ENCODE measurements at regions not wholly inside any gene's neighbourhood (a gene's known extent, or its start where the extent isn't known, plus 50 kb on each side); places are given as distances from the start of the nearest gene placed in this dataset.

DNA sequence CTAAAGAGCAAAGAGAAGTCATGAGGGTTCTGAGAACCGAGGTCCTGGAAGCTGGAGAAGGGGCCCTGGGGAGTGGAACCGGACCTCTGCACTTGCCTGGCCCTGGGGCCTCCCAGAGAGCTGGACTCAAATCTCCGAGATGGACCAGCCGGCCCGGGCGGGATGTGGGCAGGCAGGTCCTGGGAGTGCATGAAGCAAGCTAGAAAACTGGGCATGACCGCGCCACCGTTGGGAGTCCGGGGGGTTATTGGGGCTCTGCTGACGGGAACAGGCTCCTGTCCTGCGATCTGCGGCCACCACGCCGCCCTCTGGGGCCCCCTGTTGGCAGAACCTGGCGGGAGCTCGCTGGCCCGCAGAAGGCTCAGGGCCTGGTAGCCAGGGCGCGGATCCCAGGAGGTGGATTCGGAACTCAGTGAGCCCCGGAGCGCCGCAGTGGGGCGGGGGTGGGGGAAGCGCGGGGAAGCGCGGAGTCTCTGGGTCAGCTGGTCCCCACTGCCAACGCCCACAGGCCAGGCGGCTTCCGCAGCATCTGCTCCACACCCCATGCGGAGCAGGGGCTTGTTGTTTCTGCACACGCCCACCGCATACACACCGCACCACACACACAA, 150.6 kb downstream of the ERCC6L2 start:
- DNase-seq, result no peak
- Histone ChIP-seq H3K4me1 (peaks cover 15 to 43% (median 25%) of the 10 kb centered on the region in 6 donors), H3K36me3 (no peaks in the 10 kb centered on the region), H3K9me3 (no peaks in the 10 kb centered on the region), H3K4me3 (no peak overlapping the region), H3K27ac (no peak overlapping the region), H3K27me3 (replicated peaks in 1 of 7) (peaks cover 0 to 75% (median 27%) of the 10 kb centered on the region in 7 donors)
- TF ChIP-seq POLR2A (IDR thresholded peaks at IDR 0.05) (no peak), POLR2AphosphoS5 (IDR thresholded peaks at IDR 0.05) (peak in 1 of 3 donors; percentile 26)
- TF ChIP-seq, protein P1, sequence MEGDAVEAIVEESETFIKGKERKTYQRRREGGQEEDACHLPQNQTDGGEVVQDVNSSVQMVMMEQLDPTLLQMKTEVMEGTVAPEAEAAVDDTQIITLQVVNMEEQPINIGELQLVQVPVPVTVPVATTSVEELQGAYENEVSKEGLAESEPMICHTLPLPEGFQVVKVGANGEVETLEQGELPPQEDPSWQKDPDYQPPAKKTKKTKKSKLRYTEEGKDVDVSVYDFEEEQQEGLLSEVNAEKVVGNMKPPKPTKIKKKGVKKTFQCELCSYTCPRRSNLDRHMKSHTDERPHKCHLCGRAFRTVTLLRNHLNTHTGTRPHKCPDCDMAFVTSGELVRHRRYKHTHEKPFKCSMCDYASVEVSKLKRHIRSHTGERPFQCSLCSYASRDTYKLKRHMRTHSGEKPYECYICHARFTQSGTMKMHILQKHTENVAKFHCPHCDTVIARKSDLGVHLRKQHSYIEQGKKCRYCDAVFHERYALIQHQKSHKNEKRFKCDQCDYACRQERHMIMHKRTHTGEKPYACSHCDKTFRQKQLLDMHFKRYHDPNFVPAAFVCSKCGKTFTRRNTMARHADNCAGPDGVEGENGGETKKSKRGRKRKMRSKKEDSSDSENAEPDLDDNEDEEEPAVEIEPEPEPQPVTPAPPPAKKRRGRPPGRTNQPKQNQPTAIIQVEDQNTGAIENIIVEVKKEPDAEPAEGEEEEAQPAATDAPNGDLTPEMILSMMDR (IDR thresholded peaks at IDR 0.05 in 8 of 11, conservative IDR thresholded peaks at IDR 0.05 in 3 of 11), result peak in 3 of 11 experiments; percentile 6 to 38 (median 35)
- intact Hi-C loops (cut with DNase I; ENCODE audit: low total_unique reads), result no loop called here
- WGBS, 5 donors, result 56 to 77% (median 62%) methylated on average over 20 to 36 of the region's 36 CpGs

DNA sequence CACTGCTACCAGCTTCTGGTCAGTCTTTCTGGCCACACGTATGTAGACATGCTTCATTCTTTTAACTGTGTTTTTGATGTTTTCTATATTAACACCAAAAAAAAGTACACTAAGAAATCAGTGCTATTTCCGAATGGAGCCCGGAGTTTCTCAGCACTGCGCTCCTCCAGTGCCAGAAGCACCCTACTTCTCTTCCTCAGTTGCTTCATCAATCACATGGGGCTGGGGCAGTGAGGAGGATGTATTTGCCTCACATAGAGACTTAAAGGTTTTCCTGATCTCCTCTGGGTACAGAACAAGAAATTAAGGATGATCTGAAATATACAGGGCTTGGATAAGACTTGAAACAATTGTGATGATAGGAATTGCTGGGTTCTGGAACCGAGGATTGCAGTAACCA, 148.0 kb downstream of the ERCC6L2 start:
- intact Hi-C loops (cut with DNase I; ENCODE audit: low total_unique reads), result no loop called here
- peaks cover 0 to 88% (median 39%) of the 10 kb centered on the region in 7 donors for H3K27me3 ChIP-seq (replicated peaks in 1 of 7)
- H3K27ac ChIP-seq, result no peak overlapping the region
- TF ChIP-seq POLR2AphosphoS5 (IDR thresholded peaks at IDR 0.05) (no peak), POLR2A (IDR thresholded peaks at IDR 0.05) (no peak)
- TF ChIP-seq, protein P1 (IDR thresholded peaks at IDR 0.05 in 8 of 11, conservative IDR thresholded peaks at IDR 0.05 in 3 of 11), result no peak
- no peaks in the 10 kb centered on the region for H3K36me3 ChIP-seq
- no peak for DNase-seq
- no peak overlapping the region for H3K4me3 ChIP-seq
- WGBS, 5 donors, result 88 to 94% (median 88%) methylated on average over 5 of the region's 5 CpGs
- H3K9me3 ChIP-seq, result no peaks in the 10 kb centered on the region
- H3K4me1 ChIP-seq, result peaks cover 22 to 60% (median 36%) of the 10 kb centered on the region in 6 donors

DNA sequence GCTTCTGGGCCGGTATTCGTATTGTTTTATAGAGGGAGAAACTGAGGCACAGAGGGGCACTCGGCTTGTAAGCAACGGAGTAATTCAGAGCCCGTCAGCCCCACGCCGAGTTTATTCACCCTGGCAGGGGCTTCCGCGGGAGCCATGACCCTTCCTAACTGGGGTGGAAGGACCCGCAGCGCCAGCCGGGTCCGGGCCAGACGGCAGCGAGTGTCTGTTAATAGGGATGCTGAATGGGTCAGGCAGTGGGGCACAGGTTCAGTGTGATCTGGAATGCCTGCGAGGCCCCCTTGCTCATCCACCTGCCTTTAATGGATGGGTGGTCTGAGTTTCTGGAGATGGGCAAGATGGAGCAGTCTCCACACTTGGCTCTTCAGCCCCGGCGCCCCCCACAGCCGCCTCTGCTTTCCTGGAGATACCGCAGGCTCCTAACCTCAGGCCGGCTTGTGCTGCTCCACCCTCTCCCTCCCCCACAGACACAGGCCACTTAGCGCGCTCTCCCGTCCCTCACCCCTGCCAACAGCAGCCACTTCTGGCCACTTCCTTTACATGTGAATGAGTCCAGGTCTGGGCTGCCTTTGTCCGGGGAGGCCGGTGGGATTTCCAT, 147.1 kb downstream of the ERCC6L2 start:
- 3 to 8% (median 4%) methylated on average over 23 to 26 of the region's 26 CpGs for WGBS, 5 donors
- no peak for TF ChIP-seq POLR2A (IDR thresholded peaks at IDR 0.05)
- TF ChIP-seq POLR2AphosphoS5 (IDR thresholded peaks at IDR 0.05), result peak; percentile 31 to 61 (median 52)
- TF ChIP-seq, protein P1 (IDR thresholded peaks at IDR 0.05 in 8 of 11, conservative IDR thresholded peaks at IDR 0.05 in 3 of 11), result no peak
- Histone ChIP-seq H3K27ac (peak overlapping the region in 4 of 8 donors; percentile 74 to 85 (median 83)), H3K27me3 (replicated peaks in 1 of 7) (peaks cover 0 to 78% (median 36%) of the 10 kb centered on the region in 7 donors), H3K36me3 (peaks cover 0 to 3% (median 0%) of the 10 kb centered on the region in 6 donors), H3K9me3 (no peaks in the 10 kb centered on the region), H3K4me1 (peaks cover 22 to 51% (median 34%) of the 10 kb centered on the region in 6 donors), H3K4me3 (peak overlapping the region in 7 of 8 donors; percentile 47 to 69 (median 49))
- DNase-seq, result peak; percentile 82
- intact Hi-C loops (cut with DNase I; ENCODE audit: low total_unique reads), result no loop called here

All from spleen (tissue), 11 donors.